Smooth muscle cell (in vitro differentiated cells): ENCODE measurements at regions not wholly inside any gene's neighbourhood (a gene's known extent, or its start where the extent isn't known, plus 50 kb on each side); places are given as distances from the start of the nearest gene placed in this dataset.

Source experiments
- DNase-seq: peaks from one replicate; lab custom pipeline; 2025; ENCODE audit not compliant: unreplicated experiment; lab: John Stamatoyannopoulos, UW
- H2AFZ ChIP-seq: fragments of 200-600 bp; sonication (generic); 2 replicates; pipeline ENCODE4 v1.6.0; 2016; ENCODE audit warnings: antibody characterized with exemption, low read depth, mild to moderate bottlenecking
- H3F3A ChIP-seq: fragments of 200-600 bp; sonication (generic); 2 replicates; pipeline ENCODE4 v1.6.0; 2017; ENCODE audit warnings: antibody characterized with exemption, low read depth
- H3K27ac ChIP-seq: fragments of 200-600 bp; sonication (generic); 2 replicates; pipeline ENCODE4 v1.5.1; 2016; ENCODE audit warnings: low read depth, mild to moderate bottlenecking
- H3K27me3 ChIP-seq: fragments of 200-600 bp; sonication (generic); 2 replicates; pipeline ENCODE4 v1.6.1; 2016; ENCODE audit warnings: low read depth, mild to moderate bottlenecking
- H3K36me3 ChIP-seq: fragments of 200-600 bp; sonication (generic); 2 replicates; pipeline ENCODE4 v1.5.1; 2016; ENCODE audit warnings: low read depth
- H3K4me1 ChIP-seq: fragments of 200-600 bp; sonication (generic); 2 replicates; pipeline ENCODE4 v1.5.1; 2016; ENCODE audit warnings: low read depth
- H3K4me2 ChIP-seq: fragments of 200-600 bp; sonication (generic); 2 replicates; pipeline ENCODE4 v1.6.0; 2016; ENCODE audit warnings: mild to moderate bottlenecking
- H3K4me3 ChIP-seq: fragments of 200-600 bp; sonication (generic); 2 replicates; pipeline ENCODE4 v1.5.1; 2016; ENCODE audit warnings: mild to moderate bottlenecking
- H3K79me2 ChIP-seq: fragments of 200-600 bp; sonication (generic); 2 replicates; pipeline ENCODE4 v1.6.0; 2016; ENCODE audit warnings: low read depth, mild to moderate bottlenecking
- H3K9ac ChIP-seq: fragments of 200-600 bp; sonication (generic); 2 replicates; pipeline ENCODE4 v1.6.0; 2016; ENCODE audit warnings: low read depth
- H3K9me3 ChIP-seq: fragments of 200-600 bp; sonication (generic); replicated peaks from 2 replicates; pipeline ENCODE4 v1.5.1; 2016; ENCODE audit warnings: low read depth
- H4K20me1 ChIP-seq: fragments of 200-600 bp; sonication (generic); 2 replicates; pipeline ENCODE4 v1.6.0; 2016; ENCODE audit warnings: low read depth
- CTCF ChIP-seq: fragments of 200-600 bp; sonication (generic); IDR thresholded peaks from 2 replicates; pipeline ENCODE4 v1.5.1; 2017; ENCODE audit warnings: borderline replicate concordance, mild to moderate bottlenecking, antibody characterized with exemption; ENCODE audit not compliant: insufficient read depth, poor library complexity, severe bottlenecking
- WGBS: methylation state at CpG from one replicate; pipeline ENCODE4 v1.1.7; 2016; ENCODE audit warnings: low lambda C conversion rate; 5-methylcytosine and 5-hydroxymethylcytosine counted together

- DNase-seq = no peak
- H3K4me3 ChIP-seq = no peak overlapping the region
- H3K9me3 ChIP-seq = no peaks in the 10 kb centered on the region
- no peaks in the 10 kb centered on the region for H3K79me2 ChIP-seq
- H4K20me1 ChIP-seq = no peaks in the 10 kb centered on the region
- no peak overlapping the region for H3K9ac ChIP-seq
- WGBS = 96% methylated on average over 1 of the region's 1 CpG
- no peak overlapping the region for H3K4me2 ChIP-seq
- no peak for TF ChIP-seq CTCF
- H3K36me3 ChIP-seq = no peaks in the 10 kb centered on the region
- H3K27ac ChIP-seq = no peak overlapping the region
- no peak overlapping the region for H2AFZ ChIP-seq
- peaks cover 5% of the 10 kb centered on the region for H3F3A ChIP-seq
- H3K4me1 ChIP-seq = peaks cover 3% of the 10 kb centered on the region
- no peaks in the 10 kb centered on the region for H3K27me3 ChIP-seq
Observed at GRCh38 chr10:65196111-65196510, 1674.9 kb downstream of the REEP3 start.

GRCh38 chr10:65197935-65198334, 1676.7 kb downstream of the REEP3 start:
- WGBS = 100% methylated on average over 1 of the region's 1 CpG

DNA sequence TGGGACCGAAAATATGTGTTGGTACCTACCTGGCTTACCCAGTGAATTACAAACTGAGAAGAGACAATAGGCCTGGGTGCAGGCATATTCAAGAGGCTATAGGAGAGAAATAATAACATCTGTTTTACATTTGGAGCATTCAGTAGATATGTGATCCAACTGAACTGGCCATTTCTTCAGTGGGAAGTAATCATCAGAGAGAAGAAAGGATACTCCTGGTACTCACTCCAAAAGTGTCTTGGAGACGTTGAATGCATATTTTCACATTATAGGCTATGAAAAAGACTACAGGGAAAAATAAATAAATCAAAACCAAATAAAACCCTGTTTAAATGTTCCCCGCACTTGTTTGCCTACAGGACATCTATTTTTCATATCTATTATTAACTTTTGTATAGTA, 1680.3 kb downstream of the REEP3 start:
- Histone ChIP-seq H3K4me2 (no peak overlapping the region), H3K4me3 (no peak overlapping the region), H3K36me3 (no peaks in the 10 kb centered on the region), H2AFZ (no peak overlapping the region), H3K9ac (no peak overlapping the region), H3K4me1 (no peaks in the 10 kb centered on the region), H3K9me3 (no peaks in the 10 kb centered on the region), H4K20me1 (no peaks in the 10 kb centered on the region), H3K27ac (no peak overlapping the region), H3K27me3 (no peaks in the 10 kb centered on the region), H3F3A (no peaks in the 10 kb centered on the region), H3K79me2 (no peaks in the 10 kb centered on the region)
- 97% methylated on average over 3 of the region's 3 CpGs for WGBS
- no peak for TF ChIP-seq CTCF
- no peak for DNase-seq

More at GRCh38 chr10:65197935-65198334, 1676.7 kb downstream of the REEP3 start:
- Histone ChIP-seq H3K4me2 (no peak overlapping the region), H3K4me3 (no peak overlapping the region), H3K79me2 (no peaks in the 10 kb centered on the region), H3F3A (peaks cover 5% of the 10 kb centered on the region), H4K20me1 (no peaks in the 10 kb centered on the region), H3K27ac (no peak overlapping the region), H3K4me1 (peaks cover 3% of the 10 kb centered on the region), H3K9ac (no peak overlapping the region), H3K9me3 (no peaks in the 10 kb centered on the region), H3K36me3 (no peaks in the 10 kb centered on the region), H3K27me3 (no peaks in the 10 kb centered on the region), H2AFZ (no peak overlapping the region)
- TF ChIP-seq CTCF = no peak
- DNase-seq = no peak

DNA sequence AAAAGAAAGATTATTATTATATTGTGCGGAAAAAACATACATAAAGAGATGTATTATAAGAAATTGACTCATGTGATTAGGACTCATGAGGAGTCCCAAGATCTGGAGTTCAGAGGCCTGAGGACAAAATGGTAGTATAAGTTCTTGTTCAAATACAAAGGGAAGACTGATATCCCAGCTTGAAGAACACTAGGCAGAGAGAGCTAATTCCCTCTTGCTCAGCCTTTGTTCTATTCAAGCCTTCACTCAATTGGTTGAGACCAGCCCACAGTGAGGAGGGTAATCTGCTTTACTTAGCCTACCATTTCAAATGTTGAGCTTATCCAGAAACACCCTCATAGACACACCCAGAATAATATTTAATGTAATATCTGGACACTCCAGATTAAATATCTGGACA, 1683.8 kb downstream of the REEP3 start:
- Histone ChIP-seq H2AFZ (no peak overlapping the region), H3K9me3 (no peaks in the 10 kb centered on the region), H3K36me3 (no peaks in the 10 kb centered on the region), H3K4me3 (no peak overlapping the region), H3K27ac (no peak overlapping the region), H3K27me3 (no peaks in the 10 kb centered on the region), H4K20me1 (no peaks in the 10 kb centered on the region), H3K4me1 (no peaks in the 10 kb centered on the region), H3K79me2 (no peaks in the 10 kb centered on the region), H3F3A (no peaks in the 10 kb centered on the region), H3K9ac (no peak overlapping the region), H3K4me2 (no peak overlapping the region)
- TF ChIP-seq CTCF = no peak
- no peak for DNase-seq
- WGBS = 100% methylated on average over 1 of the region's 1 CpG
